ENCODE measurements at regions not wholly inside any gene's neighbourhood (a gene's known extent, or its start where the extent isn't known, plus 50 kb on each side); places are given as distances from the start of the nearest gene placed in this dataset.

DNA sequence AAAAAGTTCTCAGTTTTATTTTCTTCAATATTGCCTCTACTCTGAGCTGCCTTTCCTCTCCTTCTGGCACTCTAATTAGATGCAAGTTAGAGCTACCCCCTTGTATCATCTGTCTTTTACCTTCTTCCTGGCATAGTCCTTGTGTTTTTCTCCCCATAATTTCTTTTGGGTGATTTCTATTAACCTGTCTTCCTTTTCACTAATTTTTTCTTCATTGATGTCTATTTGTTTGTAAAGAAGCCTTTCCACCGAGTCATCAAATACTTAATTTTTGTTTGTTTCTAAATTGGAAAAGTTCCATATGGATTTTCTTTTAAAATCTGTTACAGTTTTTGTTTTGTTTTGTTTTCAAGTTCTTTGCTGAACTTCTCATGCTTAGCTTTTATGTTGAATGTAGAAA, 558.1 kb downstream of the TBC1D22A start:
- no peak overlapping the region for H3K4me3 ChIP-seq (ENCODE audit: insufficient read depth, low read length, poor library complexity, severe bottlenecking)
- H3K27me3 ChIP-seq (ENCODE audit: low read length) = no peaks in the 10 kb centered on the region
- no peak overlapping the region for H3K27ac ChIP-seq (ENCODE audit: low read depth, low read length)
- H3K9me3 ChIP-seq (ENCODE audit: insufficient read depth, low read length) = 0 out of 2 replicates have a peak, but pooled peaks cover 5% of the 10 kb centered on the region
- H3F3A ChIP-seq (ENCODE audit: insufficient read depth) = no peaks in the 10 kb centered on the region
- H3K4me2 ChIP-seq (ENCODE audit: low read depth, low read length, poor library complexity, severe bottlenecking) = no peak overlapping the region
- H3K9me2 ChIP-seq (replicated peaks; ENCODE audit: insufficient read depth, low read length) = no peaks in the 10 kb centered on the region
- no peaks in the 10 kb centered on the region for H3K79me2 ChIP-seq (ENCODE audit: insufficient read depth, low read length)
- no peaks in the 10 kb centered on the region for H3K36me3 ChIP-seq (ENCODE audit: low read length)
- TF ChIP-seq EZH2phosphoT487 (conservative IDR thresholded peaks at IDR 0.05; ENCODE audit: low read length) = no peak
- TF ChIP-seq, protein P1, sequence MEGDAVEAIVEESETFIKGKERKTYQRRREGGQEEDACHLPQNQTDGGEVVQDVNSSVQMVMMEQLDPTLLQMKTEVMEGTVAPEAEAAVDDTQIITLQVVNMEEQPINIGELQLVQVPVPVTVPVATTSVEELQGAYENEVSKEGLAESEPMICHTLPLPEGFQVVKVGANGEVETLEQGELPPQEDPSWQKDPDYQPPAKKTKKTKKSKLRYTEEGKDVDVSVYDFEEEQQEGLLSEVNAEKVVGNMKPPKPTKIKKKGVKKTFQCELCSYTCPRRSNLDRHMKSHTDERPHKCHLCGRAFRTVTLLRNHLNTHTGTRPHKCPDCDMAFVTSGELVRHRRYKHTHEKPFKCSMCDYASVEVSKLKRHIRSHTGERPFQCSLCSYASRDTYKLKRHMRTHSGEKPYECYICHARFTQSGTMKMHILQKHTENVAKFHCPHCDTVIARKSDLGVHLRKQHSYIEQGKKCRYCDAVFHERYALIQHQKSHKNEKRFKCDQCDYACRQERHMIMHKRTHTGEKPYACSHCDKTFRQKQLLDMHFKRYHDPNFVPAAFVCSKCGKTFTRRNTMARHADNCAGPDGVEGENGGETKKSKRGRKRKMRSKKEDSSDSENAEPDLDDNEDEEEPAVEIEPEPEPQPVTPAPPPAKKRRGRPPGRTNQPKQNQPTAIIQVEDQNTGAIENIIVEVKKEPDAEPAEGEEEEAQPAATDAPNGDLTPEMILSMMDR (IDR thresholded peaks at IDR 0.05; ENCODE audit: insufficient read depth, low read length, poor library complexity, severe bottlenecking) = no peak
- H2AFZ ChIP-seq (ENCODE audit: low read depth, low read length, severe bottlenecking) = no peak overlapping the region
- no peak overlapping the region for H3K9ac ChIP-seq (ENCODE audit: low read length)
- H4K20me1 ChIP-seq (ENCODE audit: low read depth, low read length) = no peaks in the 10 kb centered on the region

DNA sequence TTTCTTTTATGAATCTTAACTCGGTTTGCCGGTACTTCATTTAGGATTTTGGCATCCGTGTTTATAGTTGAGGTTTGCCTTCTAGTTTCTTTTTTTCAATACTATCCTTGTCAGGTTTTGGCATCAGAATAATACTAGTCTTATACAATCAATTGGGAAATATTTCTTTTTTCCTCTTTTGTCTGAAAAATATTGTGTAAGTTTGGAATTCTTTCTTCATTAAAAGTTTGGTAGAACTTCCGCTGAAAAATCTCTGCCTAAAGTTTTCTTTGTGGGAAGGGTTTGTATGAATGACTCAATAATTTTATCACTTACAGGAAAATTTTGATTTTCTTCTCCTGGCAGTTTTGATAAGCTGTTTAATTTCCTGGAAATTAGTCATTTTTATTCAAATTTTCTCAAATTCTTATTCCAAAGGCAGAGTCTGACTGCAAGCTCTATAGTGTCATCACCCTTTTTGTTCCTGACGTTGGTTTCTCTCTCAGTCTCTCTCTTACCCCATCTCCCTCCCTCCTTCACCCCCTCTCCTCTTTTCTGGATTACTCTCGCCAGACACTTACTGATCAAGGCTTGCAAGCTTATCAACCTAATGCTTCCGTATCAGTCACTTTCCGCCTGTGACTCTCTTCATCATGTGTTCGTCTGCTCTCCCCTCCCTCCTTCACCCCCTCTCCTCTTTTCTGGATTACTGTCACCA, 555.7 kb downstream of the TBC1D22A start:
- Histone ChIP-seq H3K27me3 (ENCODE audit: low read length) (no peaks in the 10 kb centered on the region), H3K79me2 (ENCODE audit: insufficient read depth, low read length) (no peaks in the 10 kb centered on the region), H3K9ac (ENCODE audit: low read length) (no peak overlapping the region), H2AFZ (ENCODE audit: low read depth, low read length, severe bottlenecking) (no peak overlapping the region), H3K9me3 (ENCODE audit: insufficient read depth, low read length) (0 out of 2 replicates have a peak, but pooled peaks cover 5% of the 10 kb centered on the region), H3F3A (ENCODE audit: insufficient read depth) (no peaks in the 10 kb centered on the region), H3K36me3 (ENCODE audit: low read length) (no peaks in the 10 kb centered on the region), H3K4me3 (ENCODE audit: insufficient read depth, low read length, poor library complexity, severe bottlenecking) (no peak overlapping the region), H3K27ac (ENCODE audit: low read depth, low read length) (no peak overlapping the region), H3K9me2 (replicated peaks; ENCODE audit: insufficient read depth, low read length) (no peaks in the 10 kb centered on the region), H4K20me1 (ENCODE audit: low read depth, low read length) (no peaks in the 10 kb centered on the region), H3K4me2 (ENCODE audit: low read depth, low read length, poor library complexity, severe bottlenecking) (no peak overlapping the region)
- no peak for TF ChIP-seq EZH2phosphoT487 (conservative IDR thresholded peaks at IDR 0.05; ENCODE audit: low read length)

DNA sequence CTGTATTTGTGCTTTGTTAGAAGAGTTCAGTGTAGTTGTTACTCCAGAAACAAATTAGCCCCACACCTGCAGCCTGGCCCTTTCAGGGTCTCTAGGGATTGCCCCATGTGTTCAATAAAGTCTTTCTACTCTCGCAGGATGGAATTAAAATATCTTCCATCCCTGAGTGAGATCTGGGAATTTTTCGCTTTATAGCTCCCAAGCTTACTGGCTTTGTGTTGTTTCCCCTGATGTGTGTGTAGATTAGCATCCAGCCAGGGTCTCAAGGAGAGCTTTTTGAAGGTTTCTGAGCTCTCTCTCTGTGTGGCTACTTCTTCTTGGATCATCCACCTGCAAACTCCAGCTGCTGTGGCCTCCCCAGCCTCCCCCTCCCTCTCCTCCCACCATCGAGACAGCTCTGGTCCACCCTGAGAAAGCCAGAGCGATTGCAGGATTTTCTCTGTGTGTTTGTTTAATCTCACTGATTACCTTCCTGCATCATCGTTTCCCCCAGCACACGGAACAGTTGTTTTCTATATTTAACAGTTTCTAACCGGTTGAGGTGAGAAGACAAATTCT, 553.5 kb downstream of the TBC1D22A start:
- H2AFZ ChIP-seq (ENCODE audit: low read depth, low read length, severe bottlenecking) = no peak overlapping the region
- TF ChIP-seq EZH2phosphoT487 (conservative IDR thresholded peaks at IDR 0.05; ENCODE audit: low read length) = no peak
- TF ChIP-seq, protein P1 (IDR thresholded peaks at IDR 0.05; ENCODE audit: insufficient read depth, low read length, poor library complexity, severe bottlenecking) = no peak
- no peaks in the 10 kb centered on the region for H4K20me1 ChIP-seq (ENCODE audit: low read depth, low read length)
- H3K27me3 ChIP-seq (ENCODE audit: low read length) = no peaks in the 10 kb centered on the region
- H3K9ac ChIP-seq (ENCODE audit: low read length) = no peak overlapping the region
- 0 out of 2 replicates have a peak, but pooled peaks cover 5% of the 10 kb centered on the region for H3K9me3 ChIP-seq (ENCODE audit: insufficient read depth, low read length)
- no peaks in the 10 kb centered on the region for H3F3A ChIP-seq (ENCODE audit: insufficient read depth)
- no peak overlapping the region for H3K4me2 ChIP-seq (ENCODE audit: low read depth, low read length, poor library complexity, severe bottlenecking)
- no peak overlapping the region for H3K27ac ChIP-seq (ENCODE audit: low read depth, low read length)
- H3K36me3 ChIP-seq (ENCODE audit: low read length) = no peaks in the 10 kb centered on the region
- H3K9me2 ChIP-seq (replicated peaks; ENCODE audit: insufficient read depth, low read length) = no peaks in the 10 kb centered on the region
- no peaks in the 10 kb centered on the region for H3K79me2 ChIP-seq (ENCODE audit: insufficient read depth, low read length)
- no peak overlapping the region for H3K4me3 ChIP-seq (ENCODE audit: insufficient read depth, low read length, poor library complexity, severe bottlenecking)

GRCh38 chr22:47310601-47311000, 548.2 kb downstream of the TBC1D22A start:
- Histone ChIP-seq H3K27ac (ENCODE audit: low read depth, low read length) (no peak overlapping the region), H3K9me3 (ENCODE audit: insufficient read depth, low read length) (no peaks in the 10 kb centered on the region), H3K36me3 (ENCODE audit: low read length) (no peaks in the 10 kb centered on the region), H3K4me3 (ENCODE audit: insufficient read depth, low read length, poor library complexity, severe bottlenecking) (no peak overlapping the region), H3K4me2 (ENCODE audit: low read depth, low read length, poor library complexity, severe bottlenecking) (no peak overlapping the region), H2AFZ (ENCODE audit: low read depth, low read length, severe bottlenecking) (no peak overlapping the region), H3K79me2 (ENCODE audit: insufficient read depth, low read length) (no peaks in the 10 kb centered on the region), H3K9me2 (replicated peaks; ENCODE audit: insufficient read depth, low read length) (no peaks in the 10 kb centered on the region), H3K27me3 (ENCODE audit: low read length) (no peaks in the 10 kb centered on the region), H3K9ac (ENCODE audit: low read length) (no peak overlapping the region), H4K20me1 (ENCODE audit: low read depth, low read length) (no peaks in the 10 kb centered on the region), H3F3A (ENCODE audit: insufficient read depth) (no peaks in the 10 kb centered on the region)
- TF ChIP-seq EZH2phosphoT487 (conservative IDR thresholded peaks at IDR 0.05; ENCODE audit: low read length) = no peak
- TF ChIP-seq, protein P1 (IDR thresholded peaks at IDR 0.05; ENCODE audit: insufficient read depth, low read length, poor library complexity, severe bottlenecking) = no peak
